Loucy (cell line): ENCODE measurements at regions not wholly inside any gene's neighbourhood (a gene's known extent, or its start where the extent isn't known, plus 50 kb on each side); places are given as distances from the start of the nearest gene placed in this dataset.

Source experiments
- H2AFZ ChIP-seq: fragments of 200-600 bp; sonication (generic); 2 replicates; pipeline ENCODE4 v1.6.0; 2016; ENCODE audit warnings: antibody characterized with exemption, mild to moderate bottlenecking, low read length, moderate library complexity
- H3F3A ChIP-seq: fragments of 200-600 bp; 2 replicates; pipeline ENCODE4 v1.6.0; 2016; ENCODE audit warnings: antibody characterized with exemption, low read depth, mild to moderate bottlenecking
- H3K27me3 ChIP-seq: fragments of 200-600 bp; sonication (generic); 2 replicates; pipeline ENCODE4 v1.6.1; 2014; ENCODE audit warnings: low read length, mild to moderate bottlenecking; ENCODE audit not compliant: insufficient read depth, poor library complexity, severe bottlenecking
- H3K36me3 ChIP-seq: fragments of 200-600 bp; sonication (generic); 2 replicates; pipeline ENCODE4 v1.6.1; 2016; ENCODE audit warnings: low read length; ENCODE audit not compliant: insufficient read depth
- H3K4me1 ChIP-seq: fragments of 200-600 bp; sonication (generic); 2 replicates; pipeline ENCODE4 v1.5.1; 2014; ENCODE audit warnings: low read length, mild to moderate bottlenecking; ENCODE audit not compliant: insufficient read depth, poor library complexity, severe bottlenecking
- H3K4me2 ChIP-seq: fragments of 200-600 bp; sonication (generic); 2 replicates; pipeline ENCODE4 v1.6.0; 2014; ENCODE audit warnings: antibody characterized with exemption, low read length, low read depth, mild to moderate bottlenecking; ENCODE audit not compliant: poor library complexity, severe bottlenecking
- H3K4me3 ChIP-seq: fragments of 200-600 bp; sonication (generic); 2 replicates; pipeline ENCODE4 v1.5.1; 2014; ENCODE audit warnings: low read length, mild to moderate bottlenecking, mixed read lengths; ENCODE audit not compliant: poor library complexity, severe bottlenecking
- H3K79me2 ChIP-seq: fragments of 200-600 bp; sonication (generic); 2 replicates; pipeline ENCODE4 v1.6.1; 2014; ENCODE audit warnings: low read length; ENCODE audit not compliant: insufficient read depth
- H3K9ac ChIP-seq: fragments of 200-600 bp; sonication (generic); 2 replicates; pipeline ENCODE4 v1.6.0; 2014; ENCODE audit warnings: mild to moderate bottlenecking, low read depth, low read length, moderate library complexity; ENCODE audit not compliant: poor library complexity, severe bottlenecking
- H3K9me2 ChIP-seq: fragments of 200-600 bp; sonication (generic); replicated peaks from 2 replicates; pipeline ENCODE4 v1.6.1; 2016; ENCODE audit warnings: low read depth, low read length, mixed read lengths
- H3K9me3 ChIP-seq: fragments of 200-600 bp; sonication (generic); 2 replicates; pipeline ENCODE4 v1.6.1; 2014; ENCODE audit warnings: mild to moderate bottlenecking, antibody characterized with exemption, low read length, low read depth; ENCODE audit not compliant: insufficient read depth
- H4K20me1 ChIP-seq: fragments of 200-600 bp; sonication (generic); 2 replicates; pipeline ENCODE4 v1.6.0; 2014; ENCODE audit warnings: antibody characterized with exemption, low read length, mild to moderate bottlenecking; ENCODE audit not compliant: insufficient read depth, poor library complexity, severe bottlenecking
- CTCF ChIP-seq: fragments of 200-600 bp; sonication (generic); conservative IDR thresholded peaks from 2 replicates; pipeline ENCODE4 v1.5.1; 2014; ENCODE audit warnings: mild to moderate bottlenecking, antibody characterized with exemption, low read length
- EZH2phosphoT487 ChIP-seq: fragments of 200-600 bp; IDR thresholded peaks from 2 replicates; pipeline ENCODE4 v1.6.1; 2018; ENCODE audit warnings: antibody characterized with exemption, mild to moderate bottlenecking, moderate library complexity, borderline replicate concordance

GRCh38 chr11:38252620-38253019, 1654.6 kb upstream of the RAG2 start:
- H3K4me3 ChIP-seq: no peak overlapping the region
- no peaks in the 10 kb centered on the region for H3F3A ChIP-seq
- no peaks in the 10 kb centered on the region for H3K4me1 ChIP-seq
- no peak overlapping the region for H3K4me2 ChIP-seq
- no peaks in the 10 kb centered on the region for H3K36me3 ChIP-seq
- H3K9me3 ChIP-seq: no peaks in the 10 kb centered on the region
- no peaks in the 10 kb centered on the region for H3K27me3 ChIP-seq
- H4K20me1 ChIP-seq: no peaks in the 10 kb centered on the region
- H3K79me2 ChIP-seq: no peaks in the 10 kb centered on the region
- H2AFZ ChIP-seq: no peak overlapping the region
- H3K9me2 ChIP-seq: no peaks in the 10 kb centered on the region
- no peak overlapping the region for H3K9ac ChIP-seq
- TF ChIP-seq EZH2phosphoT487 (no peak), CTCF (no peak)

GRCh38 chr11:38246451-38246850, 1648.4 kb upstream of the RAG2 start:
- no peaks in the 10 kb centered on the region for H3K4me1 ChIP-seq
- no peak overlapping the region for H3K9ac ChIP-seq
- no peaks in the 10 kb centered on the region for H4K20me1 ChIP-seq
- H3F3A ChIP-seq: no peaks in the 10 kb centered on the region
- H2AFZ ChIP-seq: no peak overlapping the region
- no peaks in the 10 kb centered on the region for H3K36me3 ChIP-seq
- no peaks in the 10 kb centered on the region for H3K9me3 ChIP-seq
- no peak overlapping the region for H3K4me3 ChIP-seq
- no peaks in the 10 kb centered on the region for H3K27me3 ChIP-seq
- no peaks in the 10 kb centered on the region for H3K79me2 ChIP-seq
- no peaks in the 10 kb centered on the region for H3K9me2 ChIP-seq
- no peak overlapping the region for H3K4me2 ChIP-seq
- TF ChIP-seq CTCF: no peak
- no peak for TF ChIP-seq EZH2phosphoT487

- Histone ChIP-seq H3K9me2 (no peaks in the 10 kb centered on the region), H3K4me2 (no peak overlapping the region), H3K9me3 (no peaks in the 10 kb centered on the region; the same call in 1 of the 2 replicates), H3F3A (no peaks in the 10 kb centered on the region), H3K4me3 (no peak overlapping the region), H3K79me2 (no peaks in the 10 kb centered on the region), H3K9ac (no peak overlapping the region), H2AFZ (no peak overlapping the region), H3K4me1 (no peaks in the 10 kb centered on the region), H4K20me1 (no peaks in the 10 kb centered on the region), H3K27me3 (no peaks in the 10 kb centered on the region), H3K36me3 (no peaks in the 10 kb centered on the region)
- TF ChIP-seq CTCF: no peak
- no peak for TF ChIP-seq EZH2phosphoT487
Measured at GRCh38 chr11:38226684-38227083, 1628.6 kb upstream of the RAG2 start.
